GM12874 (cell line): ENCODE measurements at regions not wholly inside any gene's neighbourhood (a gene's known extent, or its start where the extent isn't known, plus 50 kb on each side); places are given as distances from the start of the nearest gene placed in this dataset.

Experiments used
- CTCF ChIP-seq: IDR thresholded peaks from 2 replicates; pipeline ENCODE4 v1.5.1; 2011; ENCODE audit warnings: low read depth, mild to moderate bottlenecking, control low read depth, low read length, moderate library complexity; ENCODE audit not compliant: insufficient read depth

GRCh38 chr9:27791311-27791710 lies 218.0 kb upstream of the C9orf72 start:
- no peak for TF ChIP-seq CTCF

GRCh38 chr9:27792971-27793689 lies 219.8 kb upstream of the C9orf72 start:
- TF ChIP-seq CTCF, result no peak

- no peak for TF ChIP-seq CTCF
Observed at GRCh38 chr9:27799326-27799725, 226.0 kb upstream of the C9orf72 start.

- no peak for TF ChIP-seq CTCF
Observed at GRCh38 chr9:27800159-27800558, 226.9 kb upstream of the C9orf72 start.

- TF ChIP-seq CTCF, result no peak
Observed at GRCh38 chr9:27800692-27801370, 227.6 kb upstream of the C9orf72 start.

GRCh38 chr9:27801545-27801944 lies 228.3 kb upstream of the C9orf72 start:
- TF ChIP-seq CTCF, result no peak

GRCh38 chr9:27802418-27802817 lies 229.1 kb upstream of the C9orf72 start:
- no peak for TF ChIP-seq CTCF
